ENCODE measurements at regions not wholly inside any gene's neighbourhood (a gene's known extent, or its start where the extent isn't known, plus 50 kb on each side); places are given as distances from the start of the nearest gene placed in this dataset.

GRCh38 chr16:73542885-73543284 is 495.0 kb upstream of the ZFHX3 start:
- DNase-seq (ENCODE audit: low read depth, low spot score) (no peak), ATAC-seq (no peak)
- H3K36me3 ChIP-seq (ENCODE audit: control insufficient read depth, insufficient read depth, low read length) = no peaks in the 10 kb centered on the region
- ChIA-PET CTCF (interaction anchor here (0.6 kb wide), 1 partner anchor 368 kb away, joined by 3 read pairs; no protein-coding TSS in a partner anchor), POLR2A (no interaction called here)
- TF ChIP-seq POLR2AphosphoS5 (IDR thresholded peaks at IDR 0.05; ENCODE audit: low read depth, low read length) = no peak
- TF ChIP-seq, protein P1, sequence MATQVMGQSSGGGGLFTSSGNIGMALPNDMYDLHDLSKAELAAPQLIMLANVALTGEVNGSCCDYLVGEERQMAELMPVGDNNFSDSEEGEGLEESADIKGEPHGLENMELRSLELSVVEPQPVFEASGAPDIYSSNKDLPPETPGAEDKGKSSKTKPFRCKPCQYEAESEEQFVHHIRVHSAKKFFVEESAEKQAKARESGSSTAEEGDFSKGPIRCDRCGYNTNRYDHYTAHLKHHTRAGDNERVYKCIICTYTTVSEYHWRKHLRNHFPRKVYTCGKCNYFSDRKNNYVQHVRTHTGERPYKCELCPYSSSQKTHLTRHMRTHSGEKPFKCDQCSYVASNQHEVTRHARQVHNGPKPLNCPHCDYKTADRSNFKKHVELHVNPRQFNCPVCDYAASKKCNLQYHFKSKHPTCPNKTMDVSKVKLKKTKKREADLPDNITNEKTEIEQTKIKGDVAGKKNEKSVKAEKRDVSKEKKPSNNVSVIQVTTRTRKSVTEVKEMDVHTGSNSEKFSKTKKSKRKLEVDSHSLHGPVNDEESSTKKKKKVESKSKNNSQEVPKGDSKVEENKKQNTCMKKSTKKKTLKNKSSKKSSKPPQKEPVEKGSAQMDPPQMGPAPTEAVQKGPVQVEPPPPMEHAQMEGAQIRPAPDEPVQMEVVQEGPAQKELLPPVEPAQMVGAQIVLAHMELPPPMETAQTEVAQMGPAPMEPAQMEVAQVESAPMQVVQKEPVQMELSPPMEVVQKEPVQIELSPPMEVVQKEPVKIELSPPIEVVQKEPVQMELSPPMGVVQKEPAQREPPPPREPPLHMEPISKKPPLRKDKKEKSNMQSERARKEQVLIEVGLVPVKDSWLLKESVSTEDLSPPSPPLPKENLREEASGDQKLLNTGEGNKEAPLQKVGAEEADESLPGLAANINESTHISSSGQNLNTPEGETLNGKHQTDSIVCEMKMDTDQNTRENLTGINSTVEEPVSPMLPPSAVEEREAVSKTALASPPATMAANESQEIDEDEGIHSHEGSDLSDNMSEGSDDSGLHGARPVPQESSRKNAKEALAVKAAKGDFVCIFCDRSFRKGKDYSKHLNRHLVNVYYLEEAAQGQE (IDR thresholded peaks at IDR 0.05; ENCODE audit: insufficient read depth in 1 of 2, low read depth in 2 of 2, low read length in 1 of 2) = no peak
- TF ChIP-seq, protein P2, sequence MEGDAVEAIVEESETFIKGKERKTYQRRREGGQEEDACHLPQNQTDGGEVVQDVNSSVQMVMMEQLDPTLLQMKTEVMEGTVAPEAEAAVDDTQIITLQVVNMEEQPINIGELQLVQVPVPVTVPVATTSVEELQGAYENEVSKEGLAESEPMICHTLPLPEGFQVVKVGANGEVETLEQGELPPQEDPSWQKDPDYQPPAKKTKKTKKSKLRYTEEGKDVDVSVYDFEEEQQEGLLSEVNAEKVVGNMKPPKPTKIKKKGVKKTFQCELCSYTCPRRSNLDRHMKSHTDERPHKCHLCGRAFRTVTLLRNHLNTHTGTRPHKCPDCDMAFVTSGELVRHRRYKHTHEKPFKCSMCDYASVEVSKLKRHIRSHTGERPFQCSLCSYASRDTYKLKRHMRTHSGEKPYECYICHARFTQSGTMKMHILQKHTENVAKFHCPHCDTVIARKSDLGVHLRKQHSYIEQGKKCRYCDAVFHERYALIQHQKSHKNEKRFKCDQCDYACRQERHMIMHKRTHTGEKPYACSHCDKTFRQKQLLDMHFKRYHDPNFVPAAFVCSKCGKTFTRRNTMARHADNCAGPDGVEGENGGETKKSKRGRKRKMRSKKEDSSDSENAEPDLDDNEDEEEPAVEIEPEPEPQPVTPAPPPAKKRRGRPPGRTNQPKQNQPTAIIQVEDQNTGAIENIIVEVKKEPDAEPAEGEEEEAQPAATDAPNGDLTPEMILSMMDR (IDR thresholded peaks at IDR 0.05) = no peak
- TF ChIP-seq SIN3A (IDR thresholded peaks at IDR 0.05; ENCODE audit: borderline replicate concordance, insufficient read depth, low read depth, low read length) = no peak
- no peak for TF ChIP-seq TCF7L2 (IDR thresholded peaks at IDR 0.05; ENCODE audit: low read depth, low read length)
- peaks cover 7% of the 10 kb centered on the region for H3K27me3 ChIP-seq (ENCODE audit: control insufficient read depth, insufficient read depth, low read length)
- no peaks in the 10 kb centered on the region for H3K4me1 ChIP-seq (ENCODE audit: control insufficient read depth, insufficient read depth, low read length)
- intact Hi-C loops (cut with micrococcal nuclease; ENCODE audit: unreplicated experiment) (no loop called here), in situ Hi-C loops (cut with HindIII; ENCODE audit: low pct_unique_long_range_greater_than_20kb, low sequenced_read_pairs) (no loop called here)
- no peak overlapping the region for H3K4me3 ChIP-seq (ENCODE audit: low read depth in 2 of 2, low read length in 2 of 2)
- no peak overlapping the region for H3K27ac ChIP-seq (ENCODE audit: low read length)
- BruUV-seq (replicated peaks) = no TSS peak
- no peaks in the 10 kb centered on the region for H3K9me3 ChIP-seq (ENCODE audit: control insufficient read depth, insufficient read depth, low read depth, low read length)

DNA sequence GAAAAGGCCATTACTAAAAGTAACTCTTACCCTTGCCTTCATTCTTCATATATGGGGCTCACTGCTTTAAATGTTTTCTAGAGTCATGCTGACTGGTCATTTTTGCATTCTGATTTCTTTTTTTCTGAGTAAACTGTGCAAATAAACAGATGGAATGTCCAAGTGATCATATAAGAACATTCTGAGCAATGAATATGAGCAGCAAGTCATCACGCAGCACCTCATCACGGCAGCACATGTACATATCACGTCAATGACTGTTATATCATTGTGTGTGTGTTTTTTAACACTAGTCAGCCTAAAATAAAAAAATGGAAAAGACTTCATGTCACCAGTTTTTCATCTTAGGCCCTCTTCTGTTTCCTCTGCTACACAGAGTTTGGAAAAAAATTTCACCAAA is 490.0 kb upstream of the ZFHX3 start:
- in situ Hi-C loops (cut with HindIII; ENCODE audit: low pct_unique_long_range_greater_than_20kb, low sequenced_read_pairs) = no loop called here
- ATAC-seq (no peak), DNase-seq (ENCODE audit: low read depth, low spot score) (no peak)
- Histone ChIP-seq H3K27ac (ENCODE audit: low read length) (no peak overlapping the region), H3K4me3 (ENCODE audit: low read depth in 2 of 2, low read length in 2 of 2) (no peak overlapping the region), H3K36me3 (ENCODE audit: control insufficient read depth, insufficient read depth, low read length) (no peaks in the 10 kb centered on the region), H3K4me1 (ENCODE audit: control insufficient read depth, insufficient read depth, low read length) (no peaks in the 10 kb centered on the region), H3K9me3 (ENCODE audit: control insufficient read depth, insufficient read depth, low read depth, low read length) (no peaks in the 10 kb centered on the region), H3K27me3 (ENCODE audit: control insufficient read depth, insufficient read depth, low read length) (no peaks in the 10 kb centered on the region; the same call in 1 of the 2 replicates)
- BruUV-seq (replicated peaks) = no TSS peak
- intact Hi-C loops (cut with micrococcal nuclease; ENCODE audit: unreplicated experiment) = no loop called here
- ChIA-PET POLR2A (no interaction called here), CTCF (no interaction called here)
- TF ChIP-seq TCF7L2 (IDR thresholded peaks at IDR 0.05; ENCODE audit: low read depth, low read length) (no peak), SIN3A (IDR thresholded peaks at IDR 0.05; ENCODE audit: borderline replicate concordance, insufficient read depth, low read depth, low read length) (no peak), POLR2AphosphoS5 (IDR thresholded peaks at IDR 0.05; ENCODE audit: low read depth, low read length) (no peak)
- TF ChIP-seq, protein P2 (IDR thresholded peaks at IDR 0.05) = no peak
- TF ChIP-seq, protein P1 (IDR thresholded peaks at IDR 0.05; ENCODE audit: insufficient read depth in 1 of 2, low read depth in 2 of 2, low read length in 1 of 2) = no peak

Data from Panc1 (cell line).